SHP77 (cell line): ENCODE measurements at regions not wholly inside any gene's neighbourhood (a gene's known extent, or its start where the extent isn't known, plus 50 kb on each side); places are given as distances from the start of the nearest gene placed in this dataset.

Source experiments
- DNase-seq, 2 experiments: peaks; one replicate each; lab custom pipeline; 2025; lab: John Stamatoyannopoulos, UW

- no peak for DNase-seq
Observed at GRCh38 chr10:61091531-61091930, 147.5 kb upstream of the RHOBTB1 start.

GRCh38 chr10:61089251-61089650, 145.3 kb upstream of the RHOBTB1 start:
- DNase-seq: no peak

GRCh38 chr10:61084493-61084892, 140.5 kb upstream of the RHOBTB1 start:
- DNase-seq: no peak

GRCh38 chr10:61081301-61081700, 137.3 kb upstream of the RHOBTB1 start:
- DNase-seq: no peak

GRCh38 chr10:61078542-61079275, 134.7 kb upstream of the RHOBTB1 start:
- DNase-seq: no peak

GRCh38 chr10:61076572-61077114, 132.7 kb upstream of the RHOBTB1 start:
- no peak for DNase-seq

- no peak for DNase-seq
Observed at GRCh38 chr10:61073391-61073790, 129.4 kb upstream of the RHOBTB1 start.

GRCh38 chr10:61071580-61071979, 127.6 kb upstream of the RHOBTB1 start:
- DNase-seq: no peak

- DNase-seq: no peak
Observed at GRCh38 chr10:61068471-61068870, 124.5 kb upstream of the RHOBTB1 start.

GRCh38 chr10:61067671-61068336, 123.8 kb upstream of the RHOBTB1 start:
- DNase-seq: no peak

GRCh38 chr10:61066661-61067344, 122.8 kb upstream of the RHOBTB1 start:
- no peak for DNase-seq

GRCh38 chr10:61065051-61065450, 121.1 kb upstream of the RHOBTB1 start:
- DNase-seq: no peak

GRCh38 chr10:61064356-61064755, 120.4 kb upstream of the RHOBTB1 start:
- DNase-seq: no peak

- DNase-seq: no peak
Observed at GRCh38 chr10:61063901-61064300, 119.9 kb upstream of the RHOBTB1 start.

GRCh38 chr10:61063034-61063433, 119.0 kb upstream of the RHOBTB1 start:
- DNase-seq: no peak

GRCh38 chr10:61061923-61062504, 118.0 kb upstream of the RHOBTB1 start:
- no peak for DNase-seq

GRCh38 chr10:61059636-61060035, 115.7 kb upstream of the RHOBTB1 start:
- no peak for DNase-seq

GRCh38 chr10:61052469-61053205, 108.7 kb upstream of the RHOBTB1 start:
- no peak for DNase-seq

GRCh38 chr10:61051344-61051743, 107.4 kb upstream of the RHOBTB1 start:
- DNase-seq: no peak

- no peak for DNase-seq
Observed at GRCh38 chr10:61050120-61050745, 106.2 kb upstream of the RHOBTB1 start.

GRCh38 chr10:61049386-61049785, 105.4 kb upstream of the RHOBTB1 start:
- DNase-seq: no peak
